ENCODE measurements at regions not wholly inside any gene's neighbourhood (a gene's known extent, or its start where the extent isn't known, plus 50 kb on each side); places are given as distances from the start of the nearest gene placed in this dataset.
A peak's percentile ranks its signal among the peaks of the same experiment; 100 is the strongest.

DNA sequence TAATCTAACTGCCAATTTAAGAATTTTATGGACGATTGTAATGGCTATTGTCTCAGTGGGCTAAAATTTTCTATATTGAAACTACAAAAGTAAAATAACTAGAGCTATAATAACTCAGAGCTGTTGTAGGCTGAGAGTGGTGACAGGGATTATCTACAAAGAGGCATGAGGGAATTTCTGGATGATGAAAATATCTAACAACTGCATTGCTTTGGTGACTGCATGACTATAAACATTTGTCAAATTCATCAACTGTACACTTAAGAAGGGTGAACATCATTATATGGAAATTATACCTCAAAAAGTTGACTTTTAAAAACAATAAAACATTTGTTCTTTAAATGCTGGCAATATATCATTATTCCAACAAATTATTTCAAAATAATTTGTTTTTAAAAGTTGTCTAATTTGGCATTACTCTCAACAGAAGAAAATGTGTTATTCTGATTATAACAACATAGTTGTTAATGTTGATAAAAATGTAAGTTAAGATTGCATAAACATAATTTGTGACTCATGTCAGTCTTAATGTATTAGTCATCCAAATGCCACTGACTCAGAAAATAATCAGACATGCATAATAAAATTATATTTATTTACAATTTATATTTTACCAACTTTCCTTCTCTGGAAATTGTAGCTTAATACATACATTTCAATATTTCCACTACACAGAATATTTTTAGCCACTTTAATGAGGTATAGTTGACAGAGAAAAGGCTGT lies 865.1 kb upstream of the VRK2 start:
- Histone ChIP-seq H3K9me3 (ENCODE audit: low read depth) (no peaks in the 10 kb centered on the region), H3K27me3 (peaks cover 83% of the 10 kb centered on the region), H3K36me3 (no peaks in the 10 kb centered on the region), H3K4me3 (no peak overlapping the region), H3K27ac (no peak overlapping the region), H3K4me1 (ENCODE audit: low read depth) (no peaks in the 10 kb centered on the region)
- peak in 1 of 2 donors; percentile 21 for DNase-seq (ENCODE audit: low read depth in 1 of 2, low spot score in 1 of 2)
- TF ChIP-seq, protein P1, sequence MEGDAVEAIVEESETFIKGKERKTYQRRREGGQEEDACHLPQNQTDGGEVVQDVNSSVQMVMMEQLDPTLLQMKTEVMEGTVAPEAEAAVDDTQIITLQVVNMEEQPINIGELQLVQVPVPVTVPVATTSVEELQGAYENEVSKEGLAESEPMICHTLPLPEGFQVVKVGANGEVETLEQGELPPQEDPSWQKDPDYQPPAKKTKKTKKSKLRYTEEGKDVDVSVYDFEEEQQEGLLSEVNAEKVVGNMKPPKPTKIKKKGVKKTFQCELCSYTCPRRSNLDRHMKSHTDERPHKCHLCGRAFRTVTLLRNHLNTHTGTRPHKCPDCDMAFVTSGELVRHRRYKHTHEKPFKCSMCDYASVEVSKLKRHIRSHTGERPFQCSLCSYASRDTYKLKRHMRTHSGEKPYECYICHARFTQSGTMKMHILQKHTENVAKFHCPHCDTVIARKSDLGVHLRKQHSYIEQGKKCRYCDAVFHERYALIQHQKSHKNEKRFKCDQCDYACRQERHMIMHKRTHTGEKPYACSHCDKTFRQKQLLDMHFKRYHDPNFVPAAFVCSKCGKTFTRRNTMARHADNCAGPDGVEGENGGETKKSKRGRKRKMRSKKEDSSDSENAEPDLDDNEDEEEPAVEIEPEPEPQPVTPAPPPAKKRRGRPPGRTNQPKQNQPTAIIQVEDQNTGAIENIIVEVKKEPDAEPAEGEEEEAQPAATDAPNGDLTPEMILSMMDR (IDR thresholded peaks at IDR 0.05; ENCODE audit: low read depth, low read length) = no peak

DNA sequence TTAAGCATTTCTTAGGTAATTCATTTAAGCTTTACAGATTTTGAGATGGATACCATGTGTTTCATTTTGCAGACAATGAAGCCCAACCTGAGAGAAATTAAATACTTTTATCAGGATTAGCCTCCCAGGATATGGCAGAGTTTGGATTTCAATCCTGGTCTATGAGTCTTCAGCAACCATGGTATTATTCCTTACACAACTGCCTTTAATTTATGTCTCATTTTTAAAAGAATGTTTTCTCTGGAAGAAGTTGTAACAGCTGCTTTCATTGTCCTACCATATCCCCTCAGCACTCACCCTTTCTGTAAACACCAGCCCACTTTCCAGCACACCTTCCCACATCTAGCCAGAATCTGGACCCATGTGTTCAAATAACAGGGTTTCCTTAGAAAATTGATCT lies 863.7 kb upstream of the VRK2 start:
- no peak overlapping the region for H3K4me3 ChIP-seq
- peaks cover 73% of the 10 kb centered on the region for H3K27me3 ChIP-seq
- TF ChIP-seq, protein P1 (IDR thresholded peaks at IDR 0.05; ENCODE audit: low read depth, low read length) = no peak
- H3K36me3 ChIP-seq = no peaks in the 10 kb centered on the region
- no peaks in the 10 kb centered on the region for H3K4me1 ChIP-seq (ENCODE audit: low read depth)
- H3K27ac ChIP-seq = no peak overlapping the region
- DNase-seq (ENCODE audit: low read depth in 1 of 2, low spot score in 1 of 2) = no peak
- H3K9me3 ChIP-seq (ENCODE audit: low read depth) = no peaks in the 10 kb centered on the region

DNA sequence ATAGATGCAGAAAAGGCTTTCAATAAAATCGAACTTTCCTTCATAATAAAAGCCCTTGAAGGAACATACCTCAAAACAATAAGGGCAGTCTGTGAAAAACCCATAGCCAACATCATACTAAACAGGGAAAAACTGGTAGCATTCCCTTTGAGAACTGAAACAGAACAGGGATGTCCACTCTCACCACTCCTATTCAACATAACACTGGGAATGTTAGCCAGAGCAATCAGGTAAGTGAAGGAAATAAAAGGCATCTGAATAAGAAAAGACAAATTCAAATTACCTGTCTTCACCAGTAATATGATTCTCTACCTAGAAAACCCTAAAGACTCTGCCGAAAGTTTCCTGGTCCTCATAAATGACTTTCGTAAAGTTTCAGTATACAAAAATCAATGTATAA lies 861.0 kb upstream of the VRK2 start:
- Histone ChIP-seq H3K36me3 (no peaks in the 10 kb centered on the region), H3K27me3 (peaks cover 70% of the 10 kb centered on the region), H3K4me3 (no peak overlapping the region), H3K4me1 (ENCODE audit: low read depth) (no peaks in the 10 kb centered on the region), H3K27ac (no peak overlapping the region), H3K9me3 (ENCODE audit: low read depth) (no peaks in the 10 kb centered on the region)
- no peak for DNase-seq (ENCODE audit: low read depth in 1 of 2, low spot score in 1 of 2)
- TF ChIP-seq, protein P1 (IDR thresholded peaks at IDR 0.05; ENCODE audit: low read depth, low read length) = no peak

DNA sequence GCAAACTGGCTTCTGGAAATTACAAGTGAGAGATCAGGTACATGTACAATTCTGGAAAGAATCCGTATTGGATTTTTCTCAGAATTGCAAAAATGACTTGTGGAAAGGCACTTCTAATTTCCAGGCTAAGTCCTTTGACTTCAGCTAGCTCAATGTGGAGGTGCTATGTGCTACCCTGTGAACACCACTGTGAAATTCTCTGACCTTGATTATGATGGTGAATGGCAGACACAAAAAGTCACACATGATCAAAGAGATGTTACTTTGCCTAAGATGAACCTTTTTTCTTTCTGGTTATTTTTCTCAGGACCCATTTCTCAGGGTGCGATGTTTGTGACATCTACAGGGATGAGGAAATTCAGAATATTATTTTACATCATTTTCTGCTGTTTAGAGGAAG lies 856.6 kb upstream of the VRK2 start:
- Histone ChIP-seq H3K4me1 (ENCODE audit: low read depth) (no peaks in the 10 kb centered on the region), H3K27me3 (peaks cover 37% of the 10 kb centered on the region), H3K9me3 (ENCODE audit: low read depth) (no peaks in the 10 kb centered on the region), H3K36me3 (no peaks in the 10 kb centered on the region), H3K4me3 (no peak overlapping the region), H3K27ac (no peak overlapping the region)
- DNase-seq (ENCODE audit: low read depth in 1 of 2, low spot score in 1 of 2) = no peak
- TF ChIP-seq, protein P1 (IDR thresholded peaks at IDR 0.05; ENCODE audit: low read depth, low read length) = no peak

DNA sequence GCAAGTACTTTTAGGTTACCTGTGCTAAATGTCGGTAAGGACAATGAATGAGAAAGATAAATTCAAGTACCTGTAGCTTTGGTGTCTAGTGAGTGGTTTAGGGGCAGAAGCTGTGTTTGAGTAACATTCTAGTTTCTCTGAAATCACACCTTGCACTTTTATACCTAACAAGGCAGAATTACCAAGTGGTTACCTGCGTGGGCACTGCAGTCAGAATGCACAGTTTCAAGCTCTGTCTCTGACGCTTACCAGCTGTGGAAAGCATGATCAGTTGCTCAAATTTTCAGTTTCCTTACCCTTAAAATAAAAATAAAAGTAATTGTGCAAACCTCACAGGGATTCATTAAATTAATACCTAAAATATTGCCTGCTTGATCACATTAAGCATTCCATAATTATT lies 846.9 kb upstream of the VRK2 start:
- no peak overlapping the region for H3K27ac ChIP-seq
- H3K36me3 ChIP-seq = no peaks in the 10 kb centered on the region
- no peak for DNase-seq (ENCODE audit: low read depth in 1 of 2, low spot score in 1 of 2)
- H3K4me3 ChIP-seq = no peak overlapping the region
- no peaks in the 10 kb centered on the region for H3K4me1 ChIP-seq (ENCODE audit: low read depth)
- H3K9me3 ChIP-seq (ENCODE audit: low read depth) = no peaks in the 10 kb centered on the region
- H3K27me3 ChIP-seq = peaks cover 17% of the 10 kb centered on the region
- TF ChIP-seq, protein P1 (IDR thresholded peaks at IDR 0.05; ENCODE audit: low read depth, low read length) = no peak

Measured in cardiac muscle cell (in vitro differentiated cells and primary cell).